ENCODE measurements at regions not wholly inside any gene's neighbourhood (a gene's known extent, or its start where the extent isn't known, plus 50 kb on each side); places are given as distances from the start of the nearest gene placed in this dataset.

DNA sequence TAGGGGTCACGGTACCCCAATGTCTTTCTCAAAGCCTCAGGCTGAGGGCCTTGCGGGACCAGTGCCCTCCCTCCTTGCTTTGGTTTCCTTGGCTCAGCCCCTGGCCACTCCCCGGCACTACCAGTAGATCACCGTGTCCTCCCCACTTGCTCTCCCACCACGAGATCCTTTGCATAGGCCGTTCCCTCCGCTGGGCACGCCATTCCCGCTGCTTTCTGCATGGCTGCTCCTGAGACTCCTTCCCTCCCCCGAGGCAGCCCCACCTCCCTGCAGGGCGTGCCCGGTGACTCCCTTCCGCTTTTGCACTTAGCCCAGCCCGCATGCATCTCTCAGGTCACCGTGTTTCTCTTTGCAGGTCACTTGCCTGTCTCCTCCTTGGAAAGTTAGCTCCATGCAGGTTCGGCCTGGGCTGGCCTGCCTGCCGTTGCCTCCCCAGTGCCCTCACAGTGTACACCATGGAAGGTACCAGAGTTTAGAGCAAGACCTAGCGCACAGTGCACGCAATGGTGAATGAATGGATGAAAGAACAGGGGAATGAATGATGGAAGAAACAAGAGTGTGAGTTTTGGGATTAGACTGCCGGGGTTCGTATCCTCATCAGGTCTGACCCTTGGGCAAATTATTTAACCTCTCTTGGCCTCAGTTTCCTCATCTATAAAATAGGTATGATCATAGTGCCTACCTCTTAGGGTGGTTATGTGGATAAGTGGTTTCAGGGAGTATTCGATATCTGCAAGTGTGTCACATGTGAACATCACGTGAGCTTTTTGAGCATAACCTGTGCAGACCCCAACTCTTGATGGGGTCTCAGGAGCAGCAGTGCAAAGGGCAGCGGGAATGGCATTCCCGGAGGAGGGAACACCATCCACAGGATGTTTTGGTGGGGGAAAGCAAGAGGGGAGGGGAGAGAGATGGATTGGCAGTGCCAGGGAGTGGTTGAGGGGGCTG lies 214.3 kb downstream of the C9orf50 start:
- TF ChIP-seq, protein P1, sequence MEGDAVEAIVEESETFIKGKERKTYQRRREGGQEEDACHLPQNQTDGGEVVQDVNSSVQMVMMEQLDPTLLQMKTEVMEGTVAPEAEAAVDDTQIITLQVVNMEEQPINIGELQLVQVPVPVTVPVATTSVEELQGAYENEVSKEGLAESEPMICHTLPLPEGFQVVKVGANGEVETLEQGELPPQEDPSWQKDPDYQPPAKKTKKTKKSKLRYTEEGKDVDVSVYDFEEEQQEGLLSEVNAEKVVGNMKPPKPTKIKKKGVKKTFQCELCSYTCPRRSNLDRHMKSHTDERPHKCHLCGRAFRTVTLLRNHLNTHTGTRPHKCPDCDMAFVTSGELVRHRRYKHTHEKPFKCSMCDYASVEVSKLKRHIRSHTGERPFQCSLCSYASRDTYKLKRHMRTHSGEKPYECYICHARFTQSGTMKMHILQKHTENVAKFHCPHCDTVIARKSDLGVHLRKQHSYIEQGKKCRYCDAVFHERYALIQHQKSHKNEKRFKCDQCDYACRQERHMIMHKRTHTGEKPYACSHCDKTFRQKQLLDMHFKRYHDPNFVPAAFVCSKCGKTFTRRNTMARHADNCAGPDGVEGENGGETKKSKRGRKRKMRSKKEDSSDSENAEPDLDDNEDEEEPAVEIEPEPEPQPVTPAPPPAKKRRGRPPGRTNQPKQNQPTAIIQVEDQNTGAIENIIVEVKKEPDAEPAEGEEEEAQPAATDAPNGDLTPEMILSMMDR (IDR thresholded peaks at IDR 0.05) = no peak
- TF ChIP-seq POLR2A (IDR thresholded peaks at IDR 0.05) = no peak
